Peyer's patch (tissue), 4 donors: ENCODE measurements at regions not wholly inside any gene's neighbourhood (a gene's known extent, or its start where the extent isn't known, plus 50 kb on each side); places are given as distances from the start of the nearest gene placed in this dataset.
"Not testable (repeated sequence)": the region's sequence is repeated elsewhere in the genome, so short reads cannot be mapped to it uniquely, and the experiment has no call there.

ENCODE experiments used
- DNase-seq, 3 donors: peaks; one replicate each; pipeline ENCODE4 v3.0.0-alpha.2; 2017 to 2019
- H3K27ac ChIP-seq, 4 donors: fragments of 200-600 bp; sonication (generic); one replicate each; pipeline ENCODE4 v1.5.1; 2016 to 2019
- H3K27me3 ChIP-seq, 2 donors: fragments of 200-600 bp; sonication (generic); one replicate each; pipeline ENCODE4 v1.5.1; 2019
- H3K36me3 ChIP-seq, 3 donors: fragments of 200-600 bp; sonication (generic); one replicate each; pipeline ENCODE4 v1.5.1; 2016 to 2019
- H3K4me1 ChIP-seq, 4 donors: fragments of 200-600 bp; sonication (generic); one replicate each; pipeline ENCODE4 v1.5.1; 2016 to 2019
- H3K4me3 ChIP-seq, 4 donors: fragments of 200-600 bp; sonication (generic); 1 replicate in 3 of 4; 2 replicates in 1 of 4; pipeline ENCODE4 v1.5.1; 2016 to 2019; ENCODE audit warnings: mild to moderate bottlenecking in 1 of 4
- H3K9me3 ChIP-seq, 4 donors: fragments of 200-600 bp; sonication (generic); one replicate each; pipeline ENCODE4 v1.5.1; 2016 to 2019; ENCODE audit warnings: mild to moderate bottlenecking in 1 of 4
- POLR2A ChIP-seq, 2 donors: fragments of 450-650 bp; IDR thresholded peaks; one replicate each; pipeline ENCODE4 v1.5.1; 2017; ENCODE audit warnings: antibody characterized with exemption in 2 of 2, mild to moderate bottlenecking in 2 of 2, moderate library complexity in 2 of 2
- TF ChIP-seq, protein P1 (sequence below), 6 experiments: fragments of 450-650 bp in 4 of 6; fragments of 200-600 bp in 2 of 6; sonication (generic) in 1 of 6; IDR thresholded peaks; one replicate each; pipeline ENCODE4 v1.5.1; 2017 to 2019; ENCODE audit warnings: antibody characterized with exemption in 6 of 6, mild to moderate bottlenecking in 3 of 6, moderate library complexity in 1 of 6

GRCh38 chrY:7722566-7722965 is 811.0 kb upstream of the AMELY start:
- H3K9me3 ChIP-seq, result no peaks in the 10 kb centered on the region
- H3K4me1 ChIP-seq, result no peaks in the 10 kb centered on the region
- H3K27ac ChIP-seq, result no peak overlapping the region
- TF ChIP-seq, protein P1, sequence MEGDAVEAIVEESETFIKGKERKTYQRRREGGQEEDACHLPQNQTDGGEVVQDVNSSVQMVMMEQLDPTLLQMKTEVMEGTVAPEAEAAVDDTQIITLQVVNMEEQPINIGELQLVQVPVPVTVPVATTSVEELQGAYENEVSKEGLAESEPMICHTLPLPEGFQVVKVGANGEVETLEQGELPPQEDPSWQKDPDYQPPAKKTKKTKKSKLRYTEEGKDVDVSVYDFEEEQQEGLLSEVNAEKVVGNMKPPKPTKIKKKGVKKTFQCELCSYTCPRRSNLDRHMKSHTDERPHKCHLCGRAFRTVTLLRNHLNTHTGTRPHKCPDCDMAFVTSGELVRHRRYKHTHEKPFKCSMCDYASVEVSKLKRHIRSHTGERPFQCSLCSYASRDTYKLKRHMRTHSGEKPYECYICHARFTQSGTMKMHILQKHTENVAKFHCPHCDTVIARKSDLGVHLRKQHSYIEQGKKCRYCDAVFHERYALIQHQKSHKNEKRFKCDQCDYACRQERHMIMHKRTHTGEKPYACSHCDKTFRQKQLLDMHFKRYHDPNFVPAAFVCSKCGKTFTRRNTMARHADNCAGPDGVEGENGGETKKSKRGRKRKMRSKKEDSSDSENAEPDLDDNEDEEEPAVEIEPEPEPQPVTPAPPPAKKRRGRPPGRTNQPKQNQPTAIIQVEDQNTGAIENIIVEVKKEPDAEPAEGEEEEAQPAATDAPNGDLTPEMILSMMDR (IDR thresholded peaks at IDR 0.05), result no peak
- TF ChIP-seq POLR2A (IDR thresholded peaks at IDR 0.05), result no peak
- H3K36me3 ChIP-seq, result no peaks in the 10 kb centered on the region
- no peak overlapping the region for H3K4me3 ChIP-seq
- no peaks in the 10 kb centered on the region for H3K27me3 ChIP-seq
- DNase-seq, result no peak

DNA sequence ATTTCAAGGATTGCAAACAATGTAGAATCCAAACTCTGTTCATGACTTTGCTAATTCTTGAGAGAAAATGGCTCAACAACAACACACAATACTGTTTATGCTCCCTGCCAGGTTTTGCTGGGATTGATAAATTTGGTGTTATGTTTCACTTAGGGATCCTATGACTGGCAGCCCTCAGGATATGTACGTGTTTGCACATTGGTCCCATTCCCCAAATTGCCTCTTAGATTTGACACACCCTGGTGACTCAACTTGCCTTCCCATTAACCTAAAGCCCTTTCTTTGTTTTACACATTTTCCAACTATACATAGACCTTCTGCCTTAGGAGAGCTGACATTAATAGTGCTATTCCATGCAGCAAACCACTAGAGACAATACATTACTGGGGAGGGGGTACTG is 809.4 kb upstream of the AMELY start:
- H3K4me3 ChIP-seq, result no peak overlapping the region
- H3K9me3 ChIP-seq, result no peaks in the 10 kb centered on the region
- no peak overlapping the region for H3K27ac ChIP-seq
- H3K4me1 ChIP-seq, result no peaks in the 10 kb centered on the region
- no peak for DNase-seq
- H3K36me3 ChIP-seq, result no peaks in the 10 kb centered on the region
- no peaks in the 10 kb centered on the region for H3K27me3 ChIP-seq
- TF ChIP-seq, protein P1 (IDR thresholded peaks at IDR 0.05), result no peak
- TF ChIP-seq POLR2A (IDR thresholded peaks at IDR 0.05), result no peak

- no peak overlapping the region for H3K4me3 ChIP-seq
- no peak for DNase-seq
Observed at GRCh38 chrY:7719271-7719670, 807.7 kb upstream of the AMELY start.

DNA sequence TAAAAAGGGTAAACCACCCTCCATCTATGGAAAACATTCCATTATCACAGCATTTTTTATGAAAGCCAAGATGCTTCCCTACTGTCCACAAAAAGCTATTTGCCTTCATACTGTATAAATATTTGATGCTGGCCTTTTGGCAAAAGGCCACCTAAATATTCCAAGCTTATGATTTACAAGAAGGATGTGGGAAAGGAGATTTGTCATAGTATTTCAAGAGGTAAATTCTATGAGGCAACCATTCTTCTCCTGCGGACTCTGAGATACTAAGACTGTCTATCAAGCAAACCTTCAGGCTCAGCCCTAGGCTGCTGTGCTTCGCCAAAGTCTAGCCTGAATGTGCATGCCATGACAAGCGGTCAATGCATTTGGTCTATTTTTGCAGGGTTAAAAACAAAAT is 807.1 kb upstream of the AMELY start:
- no peak overlapping the region for H3K4me3 ChIP-seq
- H3K9me3 ChIP-seq, result no peaks in the 10 kb centered on the region
- no peak overlapping the region for H3K27ac ChIP-seq
- no peaks in the 10 kb centered on the region for H3K36me3 ChIP-seq
- H3K4me1 ChIP-seq, result no peaks in the 10 kb centered on the region
- DNase-seq, result no peak
- no peaks in the 10 kb centered on the region for H3K27me3 ChIP-seq
- no peak for TF ChIP-seq POLR2A (IDR thresholded peaks at IDR 0.05)
- TF ChIP-seq, protein P1 (IDR thresholded peaks at IDR 0.05), result no peak

More at GRCh38 chrY:7719271-7719670, 807.7 kb upstream of the AMELY start:
- H3K36me3 ChIP-seq, result no peaks in the 10 kb centered on the region
- H3K27ac ChIP-seq, result no peak overlapping the region
- no peaks in the 10 kb centered on the region for H3K27me3 ChIP-seq
- TF ChIP-seq POLR2A (IDR thresholded peaks at IDR 0.05), result no peak
- TF ChIP-seq, protein P1 (IDR thresholded peaks at IDR 0.05), result no peak
- H3K4me1 ChIP-seq, result no peaks in the 10 kb centered on the region
- H3K9me3 ChIP-seq, result no peaks in the 10 kb centered on the region

GRCh38 chrY:7718126-7718525 is 806.6 kb upstream of the AMELY start:
- Histone ChIP-seq H3K9me3 (no peaks in the 10 kb centered on the region), H3K4me1 (no peaks in the 10 kb centered on the region), H3K27me3 (no peaks in the 10 kb centered on the region), H3K4me3 (no peak overlapping the region), H3K36me3 (no peaks in the 10 kb centered on the region), H3K27ac (no peak overlapping the region)
- no peak for DNase-seq
- no peak for TF ChIP-seq POLR2A (IDR thresholded peaks at IDR 0.05)
- TF ChIP-seq, protein P1 (IDR thresholded peaks at IDR 0.05), result no peak

GRCh38 chrY:7714426-7714825 is 802.9 kb upstream of the AMELY start:
- no peak for DNase-seq
- Histone ChIP-seq H3K27me3 (no peaks in the 10 kb centered on the region), H3K27ac (no peak overlapping the region), H3K9me3 (no peaks in the 10 kb centered on the region), H3K4me3 (no peak overlapping the region), H3K4me1 (no peaks in the 10 kb centered on the region), H3K36me3 (no peaks in the 10 kb centered on the region)
- TF ChIP-seq, protein P1 (IDR thresholded peaks at IDR 0.05), result no peak
- TF ChIP-seq POLR2A (IDR thresholded peaks at IDR 0.05), result no peak

DNA sequence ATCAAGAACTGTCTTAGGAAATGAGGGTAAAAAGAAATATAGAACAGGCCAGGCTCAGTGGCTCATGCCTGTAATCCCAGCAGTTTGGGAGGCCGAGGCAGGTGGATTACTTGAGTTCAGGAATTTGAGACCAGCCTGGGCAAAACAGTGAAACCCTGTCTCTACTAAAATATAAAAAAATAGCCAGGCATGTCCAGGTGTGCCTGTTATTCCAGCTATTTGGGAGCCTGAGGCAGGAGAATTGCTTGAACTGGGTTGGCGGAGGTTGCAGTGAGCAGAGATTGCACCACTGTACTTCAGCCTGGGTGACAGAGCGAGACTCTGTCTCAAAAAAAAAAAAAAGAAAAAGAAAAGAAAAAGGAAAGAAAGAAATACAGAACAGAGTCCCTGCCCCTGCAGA is 802.2 kb upstream of the AMELY start:
- not testable (repeated sequence) for H3K4me3 ChIP-seq, H3K27ac ChIP-seq, H3K27me3 ChIP-seq, H3K36me3 ChIP-seq, H3K9me3 ChIP-seq, DNase-seq, H3K4me1 ChIP-seq
